ENCODE measurements at regions not wholly inside any gene's neighbourhood (a gene's known extent, or its start where the extent isn't known, plus 50 kb on each side); places are given as distances from the start of the nearest gene placed in this dataset.

DNA sequence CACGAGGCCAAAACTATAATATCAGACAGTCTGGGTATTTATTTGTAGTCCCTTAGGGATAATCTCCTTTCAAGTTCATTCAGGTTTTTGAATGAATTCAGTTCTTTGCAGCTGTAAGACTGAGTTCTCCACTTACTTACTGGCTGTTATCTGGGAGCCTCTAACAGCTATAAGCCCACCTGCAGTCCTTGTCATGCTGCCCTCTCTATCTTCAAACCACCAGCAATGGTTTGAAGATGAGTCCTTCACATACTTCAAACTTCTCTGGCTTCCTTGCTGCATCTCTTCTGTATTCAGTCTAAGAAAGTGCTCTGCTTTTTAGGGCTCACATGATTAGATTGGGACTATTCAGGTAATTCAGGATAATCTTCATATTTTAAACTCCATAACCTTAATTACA lies 154.5 kb upstream of the STT3B start:
- Histone ChIP-seq H3K27ac (no peak overlapping the region), H3K4me3 (no peak overlapping the region)

- Histone ChIP-seq H3K4me3 (no peak overlapping the region), H3K27ac (no peak overlapping the region)
Measured at GRCh38 chr3:31379598-31379997, 153.1 kb upstream of the STT3B start.

DNA sequence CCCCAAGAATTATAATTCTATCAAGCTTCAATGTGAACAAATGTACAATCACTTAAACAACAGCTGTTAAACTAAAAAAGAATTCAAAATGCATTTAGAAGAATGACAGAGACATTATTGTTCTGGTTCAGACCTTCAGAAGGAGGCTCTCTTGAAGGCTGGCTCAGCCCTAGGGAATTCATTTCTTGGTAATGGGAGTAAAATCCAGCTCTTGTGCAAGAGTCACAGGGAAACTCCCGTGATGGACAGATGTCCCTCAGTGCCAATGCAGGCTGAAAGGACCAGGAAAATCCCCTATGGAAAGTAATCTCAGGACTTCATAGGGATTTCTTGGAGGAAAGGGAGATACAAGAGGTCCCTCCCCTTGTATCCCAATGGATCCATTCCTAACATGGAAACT lies 149.9 kb upstream of the STT3B start:
- Histone ChIP-seq H3K27ac (no peak overlapping the region), H3K4me3 (no peak overlapping the region)

- H3K27ac ChIP-seq: no peak overlapping the region
- H3K4me3 ChIP-seq: no peak overlapping the region
Measured at GRCh38 chr3:31384117-31384516, 148.6 kb upstream of the STT3B start.

GRCh38 chr3:31389939-31390338 lies 142.8 kb upstream of the STT3B start:
- no peak overlapping the region for H3K4me3 ChIP-seq
- H3K27ac ChIP-seq: no peak overlapping the region

GRCh38 chr3:31390466-31390865 lies 142.3 kb upstream of the STT3B start:
- Histone ChIP-seq H3K4me3 (no peak overlapping the region), H3K27ac (no peak overlapping the region)

- no peak overlapping the region for H3K4me3 ChIP-seq
Measured at GRCh38 chr3:31391150-31391549, 141.6 kb upstream of the STT3B start.

DNA sequence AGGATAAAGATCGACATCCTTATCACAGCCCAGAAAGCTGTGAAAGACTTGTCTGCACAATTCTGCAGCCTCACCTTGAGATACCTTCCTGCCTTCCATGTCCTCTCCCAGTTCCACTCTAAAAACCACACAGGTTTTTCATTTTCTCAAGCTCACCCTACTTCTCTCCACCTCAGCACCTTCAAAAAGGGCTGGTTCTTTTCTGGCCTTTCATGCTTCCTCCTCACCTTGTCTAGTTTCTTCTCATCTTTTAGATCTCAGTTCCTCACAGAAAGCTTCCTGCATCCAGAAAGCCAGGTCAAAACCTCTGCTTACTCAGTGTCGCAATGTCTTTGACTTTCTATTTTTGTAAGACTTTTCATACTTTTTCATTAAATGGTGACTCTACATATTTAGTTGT lies 140.2 kb upstream of the STT3B start:
- H3K27ac ChIP-seq: no peak overlapping the region
- no peak overlapping the region for H3K4me3 ChIP-seq

More at GRCh38 chr3:31391150-31391549, 141.6 kb upstream of the STT3B start:
- H3K27ac ChIP-seq: no peak overlapping the region

DNA sequence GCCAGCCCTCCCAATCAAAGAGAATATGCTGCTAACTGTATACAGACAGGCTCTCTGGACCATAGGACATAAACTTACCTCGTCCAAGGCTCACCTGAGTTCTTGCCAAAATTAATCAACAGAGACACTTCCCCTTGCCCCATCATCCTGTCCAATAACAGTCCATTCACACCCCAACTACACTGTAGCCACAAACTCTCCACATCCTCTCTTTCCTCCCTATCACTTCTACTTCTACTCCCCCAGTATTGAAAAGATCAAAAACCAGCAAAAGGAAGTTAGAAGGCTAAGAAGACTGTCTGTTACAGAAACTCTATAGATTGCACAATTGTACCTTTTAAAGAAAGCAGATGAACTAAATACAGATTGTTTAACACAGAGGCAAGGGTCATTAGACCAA lies 133.5 kb upstream of the STT3B start:
- no peak overlapping the region for H3K27ac ChIP-seq
- no peak overlapping the region for H3K4me3 ChIP-seq

GRCh38 chr3:31402117-31402516 lies 130.6 kb upstream of the STT3B start:
- no peak overlapping the region for H3K27ac ChIP-seq
- H3K4me3 ChIP-seq: no peak overlapping the region

- no peak overlapping the region for H3K4me3 ChIP-seq
- no peak overlapping the region for H3K27ac ChIP-seq
Measured at GRCh38 chr3:31403197-31403596, 129.5 kb upstream of the STT3B start.

GRCh38 chr3:31404871-31405270 lies 127.9 kb upstream of the STT3B start:
- H3K27ac ChIP-seq: no peak overlapping the region
- no peak overlapping the region for H3K4me3 ChIP-seq

GRCh38 chr3:31405515-31405914 lies 127.2 kb upstream of the STT3B start:
- no peak overlapping the region for H3K27ac ChIP-seq
- H3K4me3 ChIP-seq: no peak overlapping the region

- no peak overlapping the region for H3K4me3 ChIP-seq
- H3K27ac ChIP-seq: no peak overlapping the region
Measured at GRCh38 chr3:31406896-31407295, 125.8 kb upstream of the STT3B start.

- Histone ChIP-seq H3K4me3 (no peak overlapping the region), H3K27ac (no peak overlapping the region)
Measured at GRCh38 chr3:31407665-31408064, 125.1 kb upstream of the STT3B start.

GRCh38 chr3:31408720-31409119 lies 124.0 kb upstream of the STT3B start:
- Histone ChIP-seq H3K27ac (no peak overlapping the region), H3K4me3 (no peak overlapping the region)

DNA sequence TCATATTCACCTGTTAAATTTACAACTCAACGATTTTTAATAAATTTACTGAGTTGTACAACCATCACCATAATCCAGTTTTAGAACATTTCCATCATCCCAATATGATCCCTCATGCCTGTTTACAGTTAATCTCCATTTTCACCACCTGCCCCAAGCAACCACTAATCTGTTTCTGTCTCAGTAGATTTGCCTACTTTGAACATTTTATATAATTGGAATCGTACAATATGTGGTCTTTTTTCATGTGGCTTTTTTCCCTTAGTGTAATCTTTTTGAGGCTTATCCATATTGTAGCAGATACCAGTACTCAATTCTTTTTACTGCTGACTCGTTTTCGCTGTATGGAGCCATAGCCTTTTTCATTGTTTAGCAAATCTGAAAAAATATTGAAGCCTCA lies 123.3 kb upstream of the STT3B start:
- H3K4me3 ChIP-seq: no peak overlapping the region
- no peak overlapping the region for H3K27ac ChIP-seq

DNA sequence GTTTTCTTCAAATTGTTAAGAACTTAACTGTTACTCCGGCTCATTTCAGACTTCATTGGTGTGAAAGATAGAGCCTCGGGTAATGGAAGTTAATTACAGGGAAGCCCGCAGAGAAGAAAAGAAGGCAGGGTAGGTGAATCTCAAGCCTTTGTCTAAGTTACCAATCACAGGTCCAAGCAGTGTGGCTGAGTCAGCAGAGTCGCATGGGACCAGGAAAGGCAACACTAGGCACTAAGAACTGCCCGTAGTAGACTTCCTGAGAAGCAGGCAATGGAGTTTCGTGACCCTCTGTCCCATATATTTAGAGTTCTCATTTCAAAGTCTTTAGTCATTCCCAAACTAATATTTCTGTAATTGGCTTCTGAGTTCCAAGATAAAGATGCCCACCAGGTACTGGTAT lies 122.9 kb upstream of the STT3B start:
- Histone ChIP-seq H3K27ac (no peak overlapping the region), H3K4me3 (no peak overlapping the region)

DNA sequence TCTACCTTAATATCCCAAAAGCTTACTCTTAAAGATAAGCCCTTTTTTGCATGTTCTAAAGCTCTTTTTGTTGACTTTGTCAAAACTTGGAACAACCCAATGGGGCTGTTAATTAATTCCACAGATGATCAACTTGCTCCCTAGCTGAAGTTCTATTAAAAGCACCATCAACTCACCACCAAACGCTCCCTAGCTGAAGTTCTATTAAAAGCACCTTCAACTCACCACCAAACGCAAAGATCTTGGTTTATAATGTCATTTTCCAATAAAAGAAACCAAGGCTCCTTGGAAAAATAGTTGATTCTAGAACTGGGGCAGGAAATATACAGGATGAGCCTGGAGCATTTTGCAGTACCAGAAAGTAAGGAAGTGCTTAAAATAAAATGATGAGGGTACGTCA lies 122.3 kb upstream of the STT3B start:
- H3K27ac ChIP-seq: no peak overlapping the region
- no peak overlapping the region for H3K4me3 ChIP-seq

GRCh38 chr3:31412832-31413231 lies 119.9 kb upstream of the STT3B start:
- Histone ChIP-seq H3K4me3 (no peak overlapping the region), H3K27ac (no peak overlapping the region)

DNA sequence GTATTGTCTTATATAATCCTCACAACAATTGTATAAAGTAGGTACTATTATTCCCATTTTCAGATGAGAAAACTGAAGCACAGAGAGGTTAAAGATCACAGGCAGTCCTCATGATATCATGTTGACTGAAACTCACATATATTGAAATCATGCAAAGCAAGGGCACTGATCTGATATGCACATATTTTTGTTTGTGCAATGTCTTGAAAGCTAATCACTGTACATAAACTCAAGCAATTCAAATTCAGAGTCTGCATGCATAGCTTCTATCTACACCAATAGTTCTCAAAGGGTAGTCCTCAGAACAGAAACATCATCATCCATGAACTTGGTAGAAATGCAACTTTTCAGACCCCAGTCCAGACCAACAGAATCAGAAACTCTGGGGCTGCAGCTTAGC lies 119.2 kb upstream of the STT3B start:
- Histone ChIP-seq H3K27ac (no peak overlapping the region), H3K4me3 (no peak overlapping the region)

DNA sequence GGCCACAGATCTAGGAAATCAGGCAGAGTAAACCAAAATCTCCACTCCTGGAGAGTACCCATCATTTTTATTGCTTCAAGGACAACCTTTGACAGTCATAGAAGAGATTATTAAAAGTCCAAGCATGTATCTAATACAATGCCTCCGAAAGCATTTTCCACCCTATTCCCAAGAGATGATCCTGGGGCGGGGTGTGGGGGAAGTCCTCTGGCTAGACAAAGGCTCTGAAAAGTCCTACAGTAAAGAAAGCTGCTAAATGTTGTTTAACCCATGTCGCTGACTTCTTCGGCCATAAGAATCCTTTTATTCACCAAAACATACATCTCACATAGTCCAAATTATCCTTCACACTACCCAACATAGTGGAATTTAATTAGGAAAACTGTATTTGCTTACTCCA lies 115.7 kb upstream of the STT3B start:
- Histone ChIP-seq H3K27ac (no peak overlapping the region), H3K4me3 (no peak overlapping the region)

DNA sequence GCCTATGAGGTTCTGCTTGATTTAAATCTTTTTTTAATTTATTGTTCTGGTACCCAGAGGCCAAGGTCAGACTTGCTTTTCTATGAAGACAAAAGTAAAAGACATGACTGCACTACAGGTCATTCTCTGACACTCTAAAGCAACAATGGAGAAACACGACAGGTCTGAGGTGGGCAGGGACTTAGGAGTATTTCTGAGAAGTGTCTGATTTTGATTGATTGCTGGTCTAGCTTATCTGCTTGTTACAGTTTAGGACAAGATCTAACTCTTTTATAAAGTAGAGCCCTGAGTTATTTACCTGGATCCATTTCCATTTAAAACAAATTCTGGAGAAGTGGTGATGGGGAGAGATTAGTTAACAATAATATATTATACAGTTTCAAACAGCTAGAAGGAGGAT lies 115.2 kb upstream of the STT3B start:
- H3K27ac ChIP-seq: no peak overlapping the region
- H3K4me3 ChIP-seq: no peak overlapping the region
